Left renal cortex interstitium (tissue), 4 donors: ENCODE measurements at regions not wholly inside any gene's neighbourhood (a gene's known extent, or its start where the extent isn't known, plus 50 kb on each side); places are given as distances from the start of the nearest gene placed in this dataset.
"Not testable (repeated sequence)": the region's sequence is repeated elsewhere in the genome, so short reads cannot be mapped to it uniquely, and the experiment has no call there.

Experiments used
- DNase-seq, 4 donors: peaks; one replicate each; pipeline ENCODE4 v3.0.0-alpha.2; 2013; ENCODE audit warnings: low read depth in 4 of 4, low spot score in 2 of 4, missing footprints in 1 of 4

- no peak for DNase-seq
Observed at GRCh38 chrX:129361576-129361975, 161.7 kb downstream of the SMARCA1 start.

- no peak for DNase-seq
Observed at GRCh38 chrX:129360175-129360574, 163.1 kb downstream of the SMARCA1 start.

GRCh38 chrX:129359269-129359668 is 164.0 kb downstream of the SMARCA1 start:
- DNase-seq = no peak

- DNase-seq = not testable (repeated sequence)
Observed at GRCh38 chrX:129357428-129357827, 165.9 kb downstream of the SMARCA1 start.

GRCh38 chrX:129347291-129347690 is 176.0 kb downstream of the SMARCA1 start:
- DNase-seq = no peak

- DNase-seq = no peak
Observed at GRCh38 chrX:129346574-129346973, 176.7 kb downstream of the SMARCA1 start.

- DNase-seq = not testable (repeated sequence)
Observed at GRCh38 chrX:129337264-129337663, 186.0 kb downstream of the SMARCA1 start.

- no peak for DNase-seq
Observed at GRCh38 chrX:129323115-129323514, 200.2 kb downstream of the SMARCA1 start.

- peak in 1 of 4 donors; percentile 2 for DNase-seq
Observed at GRCh38 chrX:129318375-129318774, 204.9 kb downstream of the SMARCA1 start.

- DNase-seq = no peak
Observed at GRCh38 chrX:129316461-129316860, 206.8 kb downstream of the SMARCA1 start.

- no peak for DNase-seq
Observed at GRCh38 chrX:129310000-129310399, 213.3 kb downstream of the SMARCA1 start.

- no peak for DNase-seq
Observed at GRCh38 chrX:129262912-129263311, 260.4 kb downstream of the SMARCA1 start.

GRCh38 chrX:129255516-129255915 is 267.8 kb downstream of the SMARCA1 start:
- DNase-seq = not testable (repeated sequence)

GRCh38 chrX:129249563-129249962 is 273.7 kb downstream of the SMARCA1 start:
- no peak for DNase-seq

GRCh38 chrX:129247642-129248041 is 275.6 kb downstream of the SMARCA1 start:
- DNase-seq = no peak

GRCh38 chrX:129239371-129239770 is 283.9 kb downstream of the SMARCA1 start:
- no peak for DNase-seq

- no peak for DNase-seq
Observed at GRCh38 chrX:129238011-129238410, 285.3 kb downstream of the SMARCA1 start.

- DNase-seq = no peak
Observed at GRCh38 chrX:129235903-129236302, 287.4 kb downstream of the SMARCA1 start.

GRCh38 chrX:129233786-129234185 is 289.5 kb downstream of the SMARCA1 start:
- DNase-seq = no peak

- DNase-seq = no peak
Observed at GRCh38 chrX:129230850-129231512, 292.3 kb downstream of the SMARCA1 start.

GRCh38 chrX:129230168-129230567 is 293.1 kb downstream of the SMARCA1 start:
- DNase-seq = no peak

GRCh38 chrX:129227366-129227765 is 295.9 kb downstream of the SMARCA1 start:
- DNase-seq = no peak

- DNase-seq = no peak
Observed at GRCh38 chrX:129193357-129193756, 329.9 kb downstream of the SMARCA1 start.
